Right lung (tissue), 2 donors: ENCODE measurements at regions not wholly inside any gene's neighbourhood (a gene's known extent, or its start where the extent isn't known, plus 50 kb on each side); places are given as distances from the start of the nearest gene placed in this dataset.
"Not testable (repeated sequence)": the region's sequence is repeated elsewhere in the genome, so short reads cannot be mapped to it uniquely, and the experiment has no call there.

ENCODE experiments used
- DNase-seq, 2 donors: peaks; one replicate each; pipeline ENCODE4 v3.0.0-alpha.2; 2013

- not testable (repeated sequence) for DNase-seq
Measured at GRCh38 chr10:90250784-90251183, 549.4 kb downstream of the KIF20B start.

DNA sequence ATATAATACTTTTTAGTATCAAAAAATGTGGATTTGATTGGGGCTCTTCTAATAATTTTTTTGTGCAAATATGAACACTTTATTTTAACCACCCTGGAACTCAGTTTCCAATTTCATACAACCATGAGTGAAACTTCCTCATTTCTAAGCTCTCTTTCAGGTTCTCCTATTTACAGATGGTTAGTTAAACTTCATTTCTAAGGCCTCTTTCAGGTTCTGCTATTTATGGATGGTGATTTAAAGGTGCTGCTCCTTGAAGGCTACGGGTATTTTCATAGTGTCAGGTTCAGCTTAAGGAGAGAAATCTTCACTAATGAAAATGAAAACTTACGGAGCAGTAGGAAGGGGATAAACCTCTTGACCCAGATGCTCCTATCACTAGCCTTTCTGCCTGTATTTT, 568.3 kb downstream of the KIF20B start:
- no peak for DNase-seq

DNA sequence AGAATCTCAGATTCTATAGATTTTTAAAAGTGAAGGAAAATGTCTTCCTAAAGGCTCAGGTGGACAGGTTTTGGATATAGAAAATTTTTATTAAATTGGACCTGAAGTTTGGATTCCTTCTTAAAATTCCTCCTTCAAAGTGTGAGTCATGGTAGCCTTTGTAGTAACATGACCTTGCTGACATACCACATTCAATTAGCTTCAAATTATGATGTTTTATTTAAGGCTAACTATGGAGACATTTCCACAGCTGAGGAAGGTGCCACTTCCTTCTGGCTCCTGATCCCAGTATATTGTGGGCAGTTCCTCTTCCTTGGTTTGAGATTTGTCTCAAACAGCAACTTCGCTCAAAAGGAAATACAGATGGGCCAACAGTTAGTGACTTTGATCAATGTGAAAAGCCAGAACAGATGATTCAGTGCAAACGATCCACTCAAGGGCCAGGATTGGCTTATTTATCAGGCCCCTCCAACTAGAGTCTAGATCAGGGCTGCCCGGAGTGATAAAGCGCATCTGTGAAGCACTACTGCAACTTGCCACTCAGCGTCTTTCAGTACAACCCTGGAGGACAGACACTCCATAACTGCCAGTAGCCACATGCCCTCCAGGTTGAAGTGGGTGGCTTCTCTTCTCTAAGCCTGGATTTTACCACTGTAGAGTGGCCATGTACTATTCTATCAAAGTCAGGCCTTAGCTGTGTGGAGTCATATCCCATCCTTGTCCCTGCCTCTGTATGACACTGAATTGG, 573.5 kb downstream of the KIF20B start:
- DNase-seq: no peak

DNA sequence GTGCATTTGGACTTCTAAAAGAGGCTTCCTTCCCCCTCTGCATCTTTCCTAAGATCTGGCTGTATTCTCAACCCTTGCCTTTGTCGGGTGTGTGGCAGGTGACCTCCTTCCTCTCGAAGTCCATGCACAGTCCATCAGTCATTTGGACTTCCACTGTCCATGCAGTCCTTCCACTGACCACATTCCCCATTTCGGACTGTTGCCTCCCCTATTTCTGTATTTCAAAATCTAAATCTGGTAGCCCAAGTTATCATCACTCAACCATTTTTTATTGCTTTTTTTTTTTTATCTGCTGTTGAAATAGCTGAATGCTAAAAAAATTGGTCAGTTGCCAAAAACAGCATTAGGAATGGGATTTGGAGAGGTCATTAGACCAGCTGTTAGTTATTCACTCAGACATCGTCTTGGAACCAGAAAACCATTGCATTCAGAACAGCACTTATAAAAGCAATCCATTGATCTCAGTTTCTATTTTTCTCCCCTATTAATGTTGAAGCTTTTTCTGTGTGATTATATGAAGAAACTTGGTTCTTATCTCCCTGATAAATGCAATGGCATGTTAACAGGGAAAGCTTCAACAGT, 575.6 kb downstream of the KIF20B start:
- DNase-seq: peak in 1 of 2 donors; percentile 10

DNA sequence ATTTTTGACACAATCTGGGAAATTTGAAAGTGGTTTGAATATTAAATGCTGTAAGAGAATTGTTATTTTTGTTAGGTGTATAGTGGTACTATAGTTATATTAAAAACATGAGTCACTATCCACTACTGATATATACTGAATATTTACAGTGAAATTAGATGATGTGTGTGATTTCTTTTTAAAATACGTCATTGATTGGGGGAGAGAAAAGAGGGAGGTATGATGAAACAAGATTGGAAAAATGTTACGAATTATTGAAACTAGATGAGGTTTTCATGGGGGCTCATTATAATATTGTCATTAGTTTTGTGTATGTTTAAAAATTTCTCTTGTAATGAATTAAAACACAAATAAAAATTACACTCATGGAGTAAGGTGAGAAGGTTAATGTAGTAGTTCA, 571.4 kb downstream of the HTR7 start:
- no peak for DNase-seq

- no peak for DNase-seq
Measured at GRCh38 chr10:90286941-90287340, 570.9 kb downstream of the HTR7 start.

- peak in 1 of 2 donors; percentile 17 for DNase-seq
Measured at GRCh38 chr10:90288391-90288933, 569.4 kb downstream of the HTR7 start.

DNA sequence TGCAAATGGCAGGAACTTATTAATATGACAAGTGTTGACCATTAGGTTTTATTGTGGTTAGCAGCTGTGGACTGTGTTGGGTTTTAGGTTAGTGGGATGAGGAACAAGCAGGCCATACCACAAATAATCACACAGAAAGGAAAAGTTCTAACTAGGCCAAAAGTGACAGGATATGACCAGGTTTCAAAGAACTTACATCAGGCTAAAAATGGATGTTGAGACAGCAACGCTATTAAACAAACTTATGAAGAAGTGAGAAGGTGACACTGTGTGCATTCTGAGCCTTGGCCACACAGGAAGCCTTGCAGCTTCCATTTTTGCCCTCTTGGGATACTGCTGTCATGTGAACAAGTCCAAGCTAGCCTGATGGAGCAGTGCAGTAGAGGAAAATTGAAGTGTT, 568.8 kb downstream of the HTR7 start:
- peak in 1 of 2 donors; percentile 2 for DNase-seq

DNA sequence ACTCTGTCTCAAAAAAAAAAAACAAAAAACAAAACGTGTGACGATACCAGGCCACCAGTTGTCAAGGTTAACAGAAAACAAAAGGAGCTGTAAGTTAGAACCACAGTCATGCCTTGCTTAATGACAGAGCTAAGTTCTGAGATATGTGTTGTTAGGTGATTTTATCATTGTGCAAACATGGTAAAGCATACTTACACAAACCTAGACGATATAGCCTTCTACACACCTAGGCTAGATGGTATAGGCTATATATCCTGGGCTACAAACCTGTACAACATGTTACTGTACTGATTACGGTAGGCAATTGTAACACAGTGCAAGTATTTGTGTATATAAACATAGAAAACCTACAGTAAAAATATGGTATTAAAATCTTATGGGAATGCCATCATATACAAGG, 564.2 kb downstream of the HTR7 start:
- no peak for DNase-seq

- not testable (repeated sequence) for DNase-seq
Measured at GRCh38 chr10:90294821-90295540, 562.9 kb downstream of the HTR7 start.

DNA sequence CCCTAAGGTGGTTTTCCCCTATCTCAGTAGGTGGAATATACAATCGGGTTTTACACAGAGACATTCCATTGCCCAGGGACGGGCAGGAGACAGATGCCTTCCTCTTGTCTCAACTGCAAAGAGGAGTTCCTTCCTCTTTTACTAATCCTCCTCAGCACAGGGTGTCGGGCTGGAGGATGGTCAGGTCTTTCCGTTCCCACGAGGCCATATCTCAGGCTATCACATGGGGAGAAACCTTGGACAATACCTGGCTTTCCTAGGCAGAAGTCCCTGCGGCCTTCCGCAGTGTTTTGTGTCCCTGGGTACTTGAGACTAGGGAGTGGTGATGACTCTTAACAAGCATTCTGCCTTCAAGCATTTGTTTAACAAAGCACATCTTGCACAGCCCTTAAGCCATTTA, 555.8 kb downstream of the HTR7 start:
- DNase-seq: not testable (repeated sequence)

DNA sequence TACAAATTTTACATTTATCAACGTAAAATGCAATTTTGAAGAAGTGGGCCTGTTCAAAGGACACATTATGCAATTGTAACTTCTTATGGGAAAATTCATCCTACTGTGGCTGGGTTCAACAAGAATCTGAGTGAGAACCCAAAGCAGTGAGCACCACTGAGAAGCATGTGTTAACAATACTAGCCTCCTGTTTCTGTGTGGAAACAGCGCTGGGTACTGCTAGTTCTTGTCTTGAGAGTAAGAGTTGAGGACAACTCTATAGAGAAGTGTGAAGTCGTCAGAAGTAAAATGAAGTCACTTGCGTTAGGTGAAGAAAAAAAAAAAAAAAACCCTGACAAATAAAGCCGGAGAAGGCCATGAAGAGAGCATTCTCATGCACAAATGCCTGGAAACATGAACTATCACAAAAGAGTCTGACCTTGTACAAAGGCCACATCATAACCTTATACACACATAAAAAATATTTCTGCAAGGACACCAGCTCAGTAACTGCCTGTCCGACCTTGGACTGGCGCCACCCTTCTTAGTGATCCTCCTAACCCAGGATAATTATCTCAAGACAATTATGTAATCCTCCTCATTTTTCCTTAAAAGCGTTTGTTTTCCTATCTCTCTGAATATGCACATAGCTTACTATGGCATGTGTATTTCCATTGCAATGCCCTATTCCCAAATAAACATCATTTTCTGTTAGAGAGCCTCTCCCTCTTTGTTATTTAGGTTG, 554.9 kb downstream of the HTR7 start:
- no peak for DNase-seq

DNA sequence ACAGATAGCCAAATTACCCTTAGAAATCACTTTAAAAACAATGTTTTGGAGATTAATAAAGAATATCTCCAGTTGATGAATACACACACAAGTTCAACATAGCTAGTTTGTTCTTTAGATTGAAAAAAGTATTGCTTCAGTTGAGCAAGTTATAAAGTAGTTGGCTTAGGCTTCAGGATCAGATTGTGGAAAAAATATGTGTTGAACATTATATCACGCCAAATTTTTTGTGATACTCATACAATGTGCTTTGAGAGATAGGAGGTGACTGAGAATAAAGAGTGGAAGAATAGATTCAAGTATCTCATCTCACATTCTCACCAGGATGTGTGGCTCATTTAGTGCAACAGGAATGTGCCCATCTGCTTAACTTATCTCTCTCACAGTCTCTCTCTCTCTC, 553.3 kb downstream of the HTR7 start:
- no peak for DNase-seq

DNA sequence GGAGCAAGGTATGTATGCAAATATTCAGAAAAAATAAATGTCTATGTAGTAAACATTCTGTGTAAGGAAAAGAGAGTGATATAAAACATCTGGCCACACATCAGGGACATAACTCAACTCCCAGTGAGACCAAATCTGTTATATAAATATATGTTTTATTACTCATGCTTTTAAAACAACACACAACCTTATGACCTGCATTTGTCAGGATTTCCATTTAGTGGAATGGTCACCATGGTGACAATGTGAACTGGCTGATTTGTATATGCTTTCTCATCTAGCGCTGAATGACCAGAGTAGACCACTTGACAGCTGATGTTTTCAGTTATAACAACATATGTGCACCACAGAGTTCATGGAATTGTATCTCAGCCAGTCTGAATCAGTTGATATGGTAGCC, 551.7 kb downstream of the HTR7 start:
- peak; percentile 70 to 74 for DNase-seq

GRCh38 chr10:90308223-90308622, 549.6 kb downstream of the HTR7 start:
- no peak for DNase-seq

DNA sequence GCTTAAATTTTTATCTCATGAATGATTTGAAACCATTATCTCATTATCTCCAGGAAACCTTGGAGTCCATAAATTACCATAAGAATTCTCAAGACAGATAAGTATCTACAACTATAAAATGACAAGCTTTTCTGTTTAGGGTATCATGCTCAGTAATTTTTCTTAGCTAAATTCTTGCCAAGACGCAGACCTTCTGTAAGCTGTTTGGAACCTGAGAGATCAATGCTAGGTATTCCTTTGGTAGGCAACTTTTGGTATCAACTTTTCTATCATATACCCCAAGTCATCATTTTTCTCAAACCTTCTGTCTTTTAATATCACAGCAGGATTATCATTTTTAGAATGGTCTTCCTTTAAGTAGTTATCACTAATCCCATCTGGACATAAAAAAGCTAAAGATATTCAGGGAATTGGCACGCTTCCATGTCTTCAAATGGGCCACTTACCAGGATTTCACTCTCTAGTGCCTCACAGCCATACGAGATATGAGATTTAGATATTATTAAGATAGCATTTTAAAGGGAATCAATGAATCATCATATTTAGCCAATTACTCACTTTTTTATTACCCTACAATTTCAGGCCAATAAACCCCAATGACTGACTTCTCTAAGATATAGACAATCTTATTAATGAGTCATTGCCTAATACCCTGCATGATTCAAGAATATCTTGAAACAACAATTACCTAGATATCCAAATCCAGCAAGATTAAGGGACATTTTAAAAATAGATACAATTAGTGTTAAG, 544.1 kb downstream of the HTR7 start:
- DNase-seq: no peak

DNA sequence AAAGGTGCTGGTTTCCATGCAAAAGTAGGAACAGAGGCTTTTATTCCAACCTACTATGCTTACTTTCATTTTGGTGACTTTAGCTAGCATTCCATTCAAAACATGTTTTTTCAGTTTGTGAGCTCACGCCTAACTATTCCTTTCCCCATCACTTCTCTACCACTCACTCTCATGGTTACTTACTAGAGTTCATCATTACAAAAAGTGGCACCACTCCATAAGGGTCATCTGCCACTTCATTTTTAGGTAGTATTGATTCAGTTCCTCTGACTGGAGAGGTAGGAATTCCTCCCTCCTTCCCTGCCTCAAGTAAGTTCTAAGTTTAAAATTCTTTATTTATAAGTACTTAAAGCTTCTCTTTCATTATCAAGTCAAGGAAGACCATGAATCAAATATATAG, 543.1 kb downstream of the HTR7 start:
- DNase-seq: no peak

- DNase-seq: no peak
Measured at GRCh38 chr10:90317172-90317571, 540.7 kb downstream of the HTR7 start.

DNA sequence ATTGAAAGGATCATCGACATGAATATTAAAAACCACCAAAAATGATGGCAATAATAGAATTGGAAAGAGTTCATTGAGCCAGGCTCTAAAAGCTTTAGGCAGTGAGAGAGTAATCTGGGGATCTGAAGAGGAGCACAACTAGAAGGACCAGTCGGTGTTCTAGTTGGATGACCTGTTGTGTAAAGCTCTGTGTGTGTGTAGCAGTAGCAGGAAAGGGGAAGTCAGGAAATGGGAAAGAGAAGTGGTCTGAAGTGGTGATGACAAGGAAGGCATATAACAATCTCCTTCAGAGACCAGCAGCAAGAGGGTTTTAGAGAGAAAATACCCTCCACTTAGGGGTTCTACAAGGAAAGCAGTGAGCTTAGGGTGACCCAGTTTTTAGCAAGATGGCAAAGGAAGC, 539.2 kb downstream of the HTR7 start:
- DNase-seq: no peak

GRCh38 chr10:90319188-90319914, 538.5 kb downstream of the HTR7 start:
- DNase-seq: no peak
